Loucy (cell line): ENCODE measurements at regions not wholly inside any gene's neighbourhood (a gene's known extent, or its start where the extent isn't known, plus 50 kb on each side); places are given as distances from the start of the nearest gene placed in this dataset.

ENCODE experiments used
- EZH2phosphoT487 ChIP-seq: fragments of 200-600 bp; IDR thresholded peaks from 2 replicates; pipeline ENCODE4 v1.6.1; 2018; ENCODE audit warnings: antibody characterized with exemption, mild to moderate bottlenecking, moderate library complexity, borderline replicate concordance
- TF ChIP-seq, protein P1 (sequence below): fragments of 200-600 bp; sonication (generic); conservative IDR thresholded peaks from 2 replicates; pipeline ENCODE4 v1.5.1; 2014; ENCODE audit warnings: mild to moderate bottlenecking, antibody characterized with exemption, low read length

GRCh38 chr13:105569816-105570215, 965.6 kb downstream of the EFNB2 start:
- TF ChIP-seq, protein P1, sequence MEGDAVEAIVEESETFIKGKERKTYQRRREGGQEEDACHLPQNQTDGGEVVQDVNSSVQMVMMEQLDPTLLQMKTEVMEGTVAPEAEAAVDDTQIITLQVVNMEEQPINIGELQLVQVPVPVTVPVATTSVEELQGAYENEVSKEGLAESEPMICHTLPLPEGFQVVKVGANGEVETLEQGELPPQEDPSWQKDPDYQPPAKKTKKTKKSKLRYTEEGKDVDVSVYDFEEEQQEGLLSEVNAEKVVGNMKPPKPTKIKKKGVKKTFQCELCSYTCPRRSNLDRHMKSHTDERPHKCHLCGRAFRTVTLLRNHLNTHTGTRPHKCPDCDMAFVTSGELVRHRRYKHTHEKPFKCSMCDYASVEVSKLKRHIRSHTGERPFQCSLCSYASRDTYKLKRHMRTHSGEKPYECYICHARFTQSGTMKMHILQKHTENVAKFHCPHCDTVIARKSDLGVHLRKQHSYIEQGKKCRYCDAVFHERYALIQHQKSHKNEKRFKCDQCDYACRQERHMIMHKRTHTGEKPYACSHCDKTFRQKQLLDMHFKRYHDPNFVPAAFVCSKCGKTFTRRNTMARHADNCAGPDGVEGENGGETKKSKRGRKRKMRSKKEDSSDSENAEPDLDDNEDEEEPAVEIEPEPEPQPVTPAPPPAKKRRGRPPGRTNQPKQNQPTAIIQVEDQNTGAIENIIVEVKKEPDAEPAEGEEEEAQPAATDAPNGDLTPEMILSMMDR, result no peak
- no peak for TF ChIP-seq EZH2phosphoT487
